ENCODE measurements at regions not wholly inside any gene's neighbourhood (a gene's known extent, or its start where the extent isn't known, plus 50 kb on each side); places are given as distances from the start of the nearest gene placed in this dataset.

DNA sequence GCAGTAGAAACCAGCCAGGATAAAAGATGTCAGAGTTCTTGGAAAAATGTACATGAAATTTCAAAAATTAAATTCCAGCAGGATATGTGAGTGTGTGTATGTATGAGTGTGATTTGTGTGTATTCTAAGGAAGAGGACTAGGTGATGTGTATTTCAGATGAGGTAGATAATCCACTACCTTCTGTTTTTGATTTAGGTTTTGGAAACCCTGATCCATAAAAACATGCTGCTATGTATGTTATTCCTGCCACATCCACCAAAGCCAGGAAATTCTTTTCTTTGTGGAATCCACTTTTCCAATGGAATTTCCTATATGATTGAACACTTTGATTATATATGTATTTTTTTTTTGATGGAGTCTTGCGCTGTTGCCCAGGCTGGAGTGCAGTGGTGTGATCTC lies 276.9 kb downstream of the UQCRFS1 start:
- DNase-seq (ENCODE audit: low read depth, low spot score): no peak

DNA sequence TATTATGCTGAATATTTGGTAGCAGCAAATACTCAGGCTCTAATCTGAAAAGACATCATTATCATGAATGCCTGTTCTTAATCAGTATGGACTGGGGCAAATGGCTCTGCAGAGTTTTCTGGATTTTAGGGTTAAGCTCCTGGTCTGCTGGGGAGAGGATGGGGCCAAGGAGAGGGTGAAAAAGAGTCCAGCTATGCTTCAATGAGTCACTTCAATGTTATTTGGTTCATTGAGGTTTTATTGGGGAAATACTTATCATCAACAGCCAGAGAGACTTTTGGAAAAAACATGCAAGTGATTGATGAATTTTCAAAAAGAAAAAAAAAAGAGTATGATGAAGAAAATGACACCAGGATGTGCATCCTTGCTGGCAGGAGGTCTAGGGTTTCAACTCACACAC lies 278.3 kb downstream of the UQCRFS1 start:
- DNase-seq (ENCODE audit: low read depth, low spot score): no peak

DNA sequence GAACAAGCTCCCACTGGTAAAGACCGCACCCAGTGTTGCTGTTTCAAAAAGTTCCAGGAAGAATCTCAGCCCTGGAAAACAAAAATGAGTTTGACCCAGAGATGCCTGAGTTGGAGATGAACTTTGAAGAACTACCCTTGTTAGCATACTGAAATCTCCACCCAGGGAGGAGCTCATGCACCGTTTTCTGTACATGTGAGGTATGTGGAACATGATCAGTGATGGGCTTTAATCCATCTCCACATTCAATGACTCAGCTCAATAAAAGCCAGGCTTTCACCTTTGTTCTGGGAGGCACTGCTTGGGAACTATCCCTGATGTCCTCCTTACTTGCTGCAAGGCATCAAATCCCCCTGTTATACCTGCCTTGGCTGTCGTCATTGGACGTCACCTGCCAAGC lies 279.9 kb downstream of the UQCRFS1 start:
- DNase-seq (ENCODE audit: low read depth, low spot score): no peak

DNA sequence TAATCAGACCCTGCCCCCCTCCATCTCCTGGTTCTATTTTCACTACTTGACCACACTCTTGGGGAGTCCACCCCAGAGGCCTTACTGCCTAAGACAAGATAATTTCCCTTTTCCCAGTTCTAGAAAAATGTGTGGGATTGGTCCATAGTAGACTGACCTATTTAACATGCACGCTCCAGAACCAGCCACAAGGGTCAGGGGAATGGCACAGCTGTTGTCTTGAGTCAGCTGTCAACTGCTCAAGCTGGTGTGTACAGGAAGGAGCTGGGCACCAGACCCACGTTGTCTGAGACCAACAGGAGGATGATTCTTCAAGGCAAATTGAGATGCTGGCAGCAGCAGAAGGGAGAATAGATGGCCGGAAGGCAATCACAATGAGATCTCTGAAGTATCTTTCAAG lies 280.5 kb downstream of the UQCRFS1 start:
- no peak for DNase-seq (ENCODE audit: low read depth, low spot score)

DNA sequence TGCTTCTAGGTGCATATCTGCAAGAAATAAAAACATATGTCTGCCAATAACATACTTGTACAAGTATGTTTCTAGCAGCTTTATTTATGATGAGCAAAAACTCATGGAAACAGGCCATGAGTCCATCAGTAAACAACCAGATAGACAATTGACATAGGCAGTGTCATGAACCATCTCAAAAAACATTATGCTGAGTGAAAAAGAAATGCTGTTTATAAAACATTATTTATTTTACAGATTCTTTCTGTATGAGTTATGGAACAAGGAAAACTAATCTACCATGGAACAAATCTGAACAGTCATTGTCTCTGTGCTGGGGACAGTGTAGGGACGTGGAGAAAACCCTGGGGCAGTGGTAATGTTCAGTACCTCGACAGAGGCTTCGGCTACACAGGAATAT lies 283.9 kb downstream of the UQCRFS1 start:
- DNase-seq (ENCODE audit: low read depth, low spot score): no peak

DNA sequence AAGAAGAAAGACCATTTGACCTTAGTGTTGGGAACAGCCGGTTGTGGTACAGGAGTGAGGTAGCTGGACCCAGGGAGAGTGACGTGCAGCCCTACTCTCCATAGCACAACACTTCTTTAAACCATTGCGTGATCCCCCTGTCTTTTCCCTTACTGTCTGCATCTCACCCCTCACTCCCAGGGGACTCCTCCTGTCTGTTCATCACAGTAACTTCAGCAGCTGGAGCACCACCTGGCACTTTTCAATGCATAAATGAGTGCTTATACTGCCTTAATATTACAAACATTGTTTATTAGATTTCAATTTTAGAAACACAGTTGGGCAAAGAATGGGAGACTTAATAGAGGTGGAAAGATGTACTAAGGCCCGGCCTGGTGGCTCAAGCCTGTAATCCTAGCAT lies 285.5 kb downstream of the UQCRFS1 start:
- DNase-seq (ENCODE audit: low read depth, low spot score): no peak

DNA sequence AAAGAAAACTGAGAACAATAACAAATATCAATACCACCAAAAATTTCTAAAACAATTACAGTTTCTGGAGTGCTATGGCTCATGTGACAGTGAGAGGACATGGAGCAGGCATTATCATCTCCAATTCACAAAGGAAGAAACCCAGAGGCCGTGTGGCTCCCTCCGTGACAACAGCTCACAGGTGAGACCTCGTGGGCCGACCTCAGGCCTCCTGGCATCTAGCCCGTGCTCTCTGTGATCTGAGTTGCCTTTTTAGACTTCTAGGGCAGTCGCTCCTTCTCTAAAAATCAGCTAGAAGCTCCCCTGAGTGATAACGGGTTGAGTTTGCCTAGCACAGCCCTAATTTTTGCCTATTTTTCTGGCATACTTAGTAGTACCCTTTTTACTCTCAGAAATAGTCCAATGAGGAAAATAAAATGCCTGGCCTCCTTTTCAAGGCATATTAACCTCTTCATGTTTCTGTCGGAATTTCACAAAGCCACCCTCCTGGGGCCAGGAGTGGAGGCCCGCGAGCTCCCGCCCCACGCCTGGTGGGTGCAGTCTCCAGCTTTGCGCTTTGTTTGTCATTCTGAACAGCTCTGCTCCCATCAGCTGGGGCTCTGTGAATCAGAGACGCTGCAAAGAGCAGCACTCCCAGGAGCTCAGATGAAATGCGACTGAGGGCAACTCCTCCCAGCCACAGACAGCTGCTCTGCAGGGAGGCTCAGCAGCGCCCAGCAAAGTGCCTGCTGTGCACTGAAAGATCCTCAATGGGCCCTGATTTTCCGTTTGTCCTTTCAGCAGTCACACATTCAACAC lies 292.5 kb downstream of the UQCRFS1 start:
- DNase-seq (ENCODE audit: low read depth, low spot score): no peak

DNA sequence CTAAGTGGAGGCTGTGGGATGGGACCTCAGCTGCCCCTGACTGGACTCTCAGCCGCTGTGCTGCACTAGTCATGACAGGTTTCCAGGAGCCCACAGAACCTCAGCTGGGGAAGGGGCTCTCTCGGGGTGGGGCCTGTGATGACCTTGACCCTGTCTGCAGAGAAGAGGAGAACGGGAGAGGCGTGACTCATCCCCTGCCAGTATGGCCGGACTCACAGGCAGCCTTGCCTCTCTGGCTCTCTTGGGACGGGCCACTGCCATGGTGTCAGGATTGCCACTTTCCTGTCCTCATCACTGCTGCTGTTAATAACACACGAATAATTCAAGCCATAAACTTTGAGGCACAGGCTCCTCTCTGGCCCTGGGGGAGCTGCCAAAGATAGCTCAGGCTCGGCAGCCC lies 295.3 kb downstream of the UQCRFS1 start:
- DNase-seq (ENCODE audit: low read depth, low spot score): no peak

DNA sequence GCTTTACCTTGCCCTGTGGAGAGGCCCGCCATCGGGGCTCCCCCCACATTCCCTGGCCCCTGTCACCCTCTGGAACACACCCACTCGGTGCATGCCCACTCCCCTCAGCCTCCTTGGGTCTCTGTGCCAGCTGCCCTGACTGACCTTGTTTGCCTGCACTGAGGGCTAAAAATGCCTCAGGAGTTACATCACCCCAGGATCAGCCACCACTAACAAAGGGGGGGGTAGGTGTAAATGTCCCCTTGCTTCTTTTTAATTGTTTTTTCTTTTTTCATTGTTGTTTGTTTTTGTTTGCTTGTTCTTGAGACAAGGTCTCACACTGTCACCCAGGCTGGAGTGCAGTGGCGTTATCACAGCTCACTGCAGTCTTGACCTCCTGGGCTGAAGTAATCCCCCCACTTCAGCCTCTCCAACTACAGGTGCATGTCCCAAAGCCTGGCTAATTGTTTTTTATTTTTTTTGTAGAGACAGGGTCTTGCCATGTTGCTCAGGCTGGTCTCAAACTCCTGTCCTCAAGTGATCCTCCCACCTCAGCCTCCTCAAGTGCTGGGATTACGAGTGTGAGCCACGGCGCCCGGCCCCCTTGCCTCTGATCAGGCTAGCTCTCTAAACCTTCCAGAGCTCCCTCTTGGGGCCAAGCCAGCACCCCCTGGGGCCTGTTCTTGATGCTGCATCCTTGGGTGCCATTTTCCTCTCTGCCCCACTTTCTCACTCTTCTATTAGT lies 297.1 kb downstream of the UQCRFS1 start:
- DNase-seq (ENCODE audit: low read depth, low spot score): no peak

DNA sequence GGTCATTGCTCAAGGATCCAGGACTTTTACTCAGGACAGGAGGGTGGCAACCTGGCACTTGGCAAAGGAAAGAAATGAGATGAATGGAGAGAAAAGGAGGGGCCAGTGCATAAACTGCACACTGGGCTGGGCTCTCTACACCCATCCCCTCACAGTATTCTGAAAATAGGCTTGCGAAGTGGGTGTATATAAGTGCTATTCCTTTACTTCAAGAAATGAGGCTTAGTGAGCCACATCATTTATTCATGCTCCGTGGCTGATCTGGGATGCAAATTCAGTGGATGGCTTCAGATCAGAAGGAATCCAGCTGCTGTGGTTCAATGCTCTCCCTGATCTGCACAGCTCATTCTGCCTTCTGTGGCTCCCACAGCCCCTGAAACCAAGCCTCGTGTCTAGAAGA lies 297.7 kb downstream of the UQCRFS1 start:
- no peak for DNase-seq (ENCODE audit: low read depth, low spot score)

DNA sequence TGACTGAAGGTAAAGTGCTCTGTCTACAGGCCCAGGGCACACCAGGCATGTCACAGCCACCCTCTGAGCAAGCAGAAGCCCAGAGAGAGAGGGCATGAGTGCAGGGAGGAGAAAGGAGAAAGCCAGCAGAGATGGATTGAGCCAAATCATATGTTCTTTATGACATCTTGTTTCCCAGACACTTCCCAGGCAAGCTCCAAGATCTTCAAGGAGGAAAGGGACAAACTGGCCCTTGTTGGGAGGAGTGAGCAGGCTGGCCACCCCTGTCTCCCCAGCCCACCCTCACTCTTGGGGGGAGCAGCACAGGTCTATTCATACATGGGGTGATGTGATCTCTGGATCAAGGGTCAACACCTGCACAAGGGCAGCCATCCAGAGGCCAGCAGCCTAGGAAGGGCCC lies 298.8 kb downstream of the UQCRFS1 start:
- DNase-seq (ENCODE audit: low read depth, low spot score): no peak

DNA sequence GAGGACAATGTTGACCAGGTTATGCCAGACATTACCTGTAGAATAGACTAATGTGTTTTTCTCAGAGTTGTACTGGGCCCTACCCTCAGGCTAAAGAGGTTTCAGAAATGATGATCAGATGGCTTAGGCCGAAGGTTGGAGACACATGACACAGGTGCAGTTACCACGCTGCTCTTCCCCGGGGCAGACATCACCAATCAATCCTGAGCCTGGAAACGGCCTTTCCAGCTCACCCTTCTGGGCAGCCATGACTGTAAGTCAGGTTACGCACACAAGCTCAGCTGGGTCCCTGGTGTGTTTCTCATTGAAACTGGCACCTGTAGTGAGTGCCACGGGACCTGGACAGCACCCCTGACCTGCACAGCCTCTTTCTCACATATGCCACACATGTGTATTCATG lies 299.3 kb downstream of the UQCRFS1 start:
- no peak for DNase-seq (ENCODE audit: low read depth, low spot score)

DNA sequence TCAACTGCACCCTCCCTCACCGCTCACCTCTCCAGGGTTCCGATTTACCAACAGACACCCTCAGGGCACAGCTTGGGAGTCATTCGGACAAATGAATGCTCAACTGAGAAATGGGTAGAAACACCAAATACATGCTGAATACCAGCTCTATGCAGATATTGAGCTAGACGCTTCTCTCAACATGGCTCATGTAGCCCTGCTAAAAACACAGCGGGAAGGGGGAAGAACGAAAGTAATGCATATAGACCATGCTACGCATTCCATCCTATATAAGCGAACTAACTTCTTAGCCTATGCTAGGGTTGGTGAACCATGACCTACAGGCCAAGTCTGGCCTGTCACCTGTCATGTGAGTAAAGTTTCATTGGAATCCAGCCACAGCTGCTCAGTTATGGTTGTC lies 304.0 kb downstream of the UQCRFS1 start:
- no peak for DNase-seq (ENCODE audit: low read depth, low spot score)

DNA sequence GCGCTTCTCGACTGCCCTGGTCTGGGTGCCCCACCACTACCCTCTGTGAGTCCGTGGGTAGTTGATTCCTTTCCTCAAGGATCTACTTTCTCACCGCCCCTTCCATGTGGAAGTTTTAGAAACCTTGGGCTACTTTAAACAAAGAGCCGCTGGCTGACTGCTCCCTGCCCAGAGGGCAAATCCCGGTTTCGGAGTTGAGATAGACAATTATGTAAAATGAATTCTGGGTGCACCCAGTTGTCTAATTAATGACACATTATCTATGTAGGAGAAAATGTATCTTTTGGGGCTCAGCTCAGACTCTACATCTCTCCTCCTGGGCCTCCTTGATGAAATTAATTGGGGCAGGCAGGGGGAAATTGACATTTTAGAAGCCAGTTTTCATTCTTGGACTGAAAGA lies 305.4 kb downstream of the UQCRFS1 start:
- no peak for DNase-seq (ENCODE audit: low read depth, low spot score)

DNA sequence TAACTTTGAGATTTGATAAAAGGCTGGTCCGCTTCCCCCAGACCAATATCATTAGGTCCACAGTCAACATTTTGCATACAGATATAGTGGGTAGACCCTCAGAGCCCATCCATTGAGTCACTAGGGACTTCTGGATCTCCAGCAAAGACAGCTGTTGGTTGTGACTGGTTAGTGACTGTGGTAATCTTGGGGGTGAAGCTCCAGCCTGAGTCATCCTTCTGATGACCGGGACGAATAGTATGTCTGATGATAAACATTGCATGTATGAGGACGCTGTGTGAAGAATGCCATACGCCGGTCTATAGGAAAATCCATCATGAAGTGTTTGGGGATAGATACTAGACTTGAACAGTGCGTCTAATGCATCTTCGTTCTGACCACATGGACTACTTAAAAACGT lies 307.0 kb downstream of the UQCRFS1 start:
- no peak for DNase-seq (ENCODE audit: low read depth, low spot score)

DNA sequence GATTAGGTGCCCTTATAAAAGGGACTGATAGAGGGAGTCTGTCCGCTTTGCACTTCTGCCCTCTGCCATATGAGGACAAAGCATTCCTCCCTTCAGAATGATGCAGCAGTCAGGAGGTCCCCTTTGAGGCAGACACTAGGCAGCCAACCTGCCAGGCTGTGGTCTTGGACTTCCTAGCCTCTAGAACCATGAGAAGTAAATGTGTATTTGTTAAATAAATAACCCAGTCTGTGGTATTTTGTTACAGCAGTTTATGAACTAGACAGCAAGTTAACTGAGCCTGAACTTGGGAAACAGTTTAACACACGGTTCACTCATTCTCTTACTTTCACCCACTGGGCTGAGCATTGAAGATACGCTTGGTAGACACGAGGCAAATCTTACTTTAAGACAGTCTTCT lies 313.2 kb downstream of the UQCRFS1 start:
- no peak for DNase-seq (ENCODE audit: low read depth, low spot score)

DNA sequence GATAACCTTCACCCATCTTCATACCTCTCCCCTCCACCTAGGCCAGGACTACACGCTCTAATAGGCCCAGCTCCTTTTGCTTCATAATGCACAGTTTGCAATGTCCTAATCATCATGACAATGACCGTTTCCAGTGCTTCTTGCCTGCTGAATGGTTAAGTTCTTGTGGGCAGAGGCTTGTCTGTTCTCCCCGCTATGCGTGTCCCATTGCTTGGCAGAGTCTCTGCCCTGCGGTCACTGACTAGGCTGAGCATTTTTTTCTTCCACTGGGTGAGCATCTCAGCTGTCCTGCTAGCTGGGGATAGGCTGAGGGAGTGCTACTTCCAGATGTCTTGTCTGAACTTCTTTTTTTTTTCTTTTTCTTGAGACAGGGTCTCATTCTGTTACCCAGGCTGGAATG lies 314.7 kb downstream of the UQCRFS1 start:
- DNase-seq (ENCODE audit: low read depth, low spot score): no peak

DNA sequence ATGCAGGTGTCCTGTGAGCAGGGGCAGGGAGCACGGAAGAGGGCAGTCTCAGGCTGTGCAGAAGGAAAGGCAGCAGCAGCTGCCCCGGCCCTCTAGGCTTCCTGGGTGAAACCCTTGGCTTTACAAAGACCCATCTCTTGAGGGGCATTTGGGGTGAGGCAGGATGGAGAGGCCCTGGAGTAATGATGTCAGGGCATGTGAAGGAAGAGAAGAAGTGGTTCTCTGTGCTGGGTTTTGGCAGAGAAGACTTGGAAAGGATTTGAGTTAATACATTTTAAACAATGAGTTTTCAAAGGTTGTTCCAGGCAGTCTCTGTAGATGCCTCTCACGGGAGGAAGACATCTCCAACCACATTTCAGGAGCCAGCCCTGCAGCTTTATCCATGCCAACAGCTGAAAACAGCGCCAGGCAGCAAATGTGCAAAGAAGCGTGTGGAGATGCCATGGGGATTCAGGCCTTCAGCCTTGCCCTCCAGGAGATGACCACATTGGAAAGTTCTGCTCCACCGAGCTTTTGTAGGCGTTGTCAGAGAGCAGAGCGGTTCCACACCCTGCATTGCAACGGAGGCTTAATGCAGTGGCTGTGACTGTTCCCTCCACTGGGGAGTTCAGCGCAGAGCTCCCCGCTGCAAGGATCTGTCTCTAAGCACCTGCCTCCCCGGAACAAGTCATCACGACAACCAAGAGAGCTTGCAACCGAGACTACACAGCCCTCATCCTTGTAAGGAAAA lies 322.8 kb downstream of the UQCRFS1 start:
- no peak for DNase-seq (ENCODE audit: low read depth, low spot score)

DNA sequence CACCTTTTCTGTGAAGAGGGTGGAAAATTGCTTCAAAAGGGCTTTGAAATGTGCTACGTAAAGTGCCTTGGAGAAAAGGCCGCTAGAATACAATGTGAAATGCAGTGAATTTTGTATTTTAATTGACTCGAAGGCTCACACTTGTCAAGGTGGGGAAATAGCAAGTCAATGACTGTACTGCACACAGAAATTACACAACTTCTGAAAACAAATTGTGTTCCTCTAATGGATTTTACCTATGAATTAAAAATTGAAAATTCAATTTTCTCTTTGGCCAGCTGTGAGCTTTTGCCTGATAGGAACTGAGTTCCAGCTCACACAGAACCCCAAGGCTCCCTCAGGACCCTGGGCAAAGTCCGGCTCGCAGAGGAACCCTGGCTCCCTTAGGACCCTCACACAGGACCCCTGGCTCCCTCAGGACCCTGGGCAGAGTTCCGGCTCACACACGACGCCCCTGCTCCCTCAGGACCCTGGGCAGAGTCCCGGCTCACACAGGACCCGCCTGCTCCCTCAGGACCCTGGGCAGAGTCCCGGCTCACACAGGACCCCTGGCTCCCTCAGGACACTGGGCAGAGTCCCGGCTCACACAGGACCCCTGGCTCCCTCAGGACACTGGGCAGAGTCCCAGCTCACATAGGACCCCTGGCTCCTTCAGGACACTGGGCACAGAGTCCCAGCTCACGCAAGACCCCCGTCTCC lies 324.9 kb downstream of the UQCRFS1 start:
- DNase-seq (ENCODE audit: low read depth, low spot score): no peak

DNA sequence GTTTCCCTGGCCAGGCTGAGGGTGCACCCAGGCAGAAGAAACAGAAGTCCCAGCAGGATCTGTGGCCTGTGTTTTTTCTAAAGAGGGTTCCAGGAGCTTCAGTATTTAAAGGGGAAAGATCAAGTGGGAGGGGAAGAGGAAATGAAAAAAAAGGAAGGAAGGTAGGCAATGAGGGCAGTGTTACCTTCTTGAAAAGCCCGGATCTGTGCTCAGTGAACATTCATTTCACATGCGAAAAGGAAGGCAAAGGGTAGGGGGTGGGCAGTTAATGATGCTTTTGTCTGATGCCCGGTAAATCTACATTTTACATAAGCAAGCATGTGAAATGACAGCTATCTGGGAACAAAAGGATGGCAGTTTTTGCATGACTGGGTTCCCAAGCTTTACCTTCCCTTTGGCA lies 326.2 kb downstream of the UQCRFS1 start:
- no peak for DNase-seq (ENCODE audit: low read depth, low spot score)

DNA sequence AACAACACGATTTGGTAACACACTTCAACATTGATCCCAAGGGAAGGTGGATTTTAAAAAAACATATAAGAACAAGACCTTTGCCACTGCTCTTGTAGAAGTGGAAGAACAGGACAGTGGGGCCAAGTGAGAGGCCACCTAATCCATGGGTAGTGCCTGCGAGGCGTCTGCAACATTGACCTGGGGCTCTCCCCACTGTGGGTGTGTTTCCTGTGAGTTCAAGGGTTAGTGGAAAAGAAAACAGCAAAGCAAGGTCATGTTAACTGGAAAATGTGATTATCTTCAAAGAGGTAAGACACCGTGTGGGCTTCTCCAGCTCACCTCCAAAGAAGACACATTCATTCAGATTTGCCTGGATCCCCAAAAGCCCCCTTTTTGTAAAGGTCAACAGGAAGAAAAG lies 327.0 kb downstream of the UQCRFS1 start:
- DNase-seq (ENCODE audit: low read depth, low spot score): no peak

Data from iPS DF 19.7 (cell line).